Mucosa of descending colon (tissue), 3 donors: ENCODE measurements at regions not wholly inside any gene's neighbourhood (a gene's known extent, or its start where the extent isn't known, plus 50 kb on each side); places are given as distances from the start of the nearest gene placed in this dataset.

Experiments used
- ATAC-seq: fragments of 200-7000 bp; cut with Tn5 transposase; one replicate; pipeline ENCODE4 v1.9.1; 2020; ENCODE audit warnings: mild to moderate bottlenecking, moderate library complexity
- DNase-seq, 3 donors: peaks; one replicate each; pipeline ENCODE4 v3.0.0-alpha.2; 2020
- H3K36me3 ChIP-seq: fragments of 200-600 bp; one replicate; pipeline ENCODE4 v1.8.0; 2021; ENCODE audit warnings: low read depth, mild to moderate bottlenecking
- H3K4me1 ChIP-seq: fragments of 200-600 bp; one replicate; pipeline ENCODE4 v1.8.0; 2021; ENCODE audit warnings: low read depth, mild to moderate bottlenecking
- H3K4me3 ChIP-seq: fragments of 200-600 bp; one replicate; pipeline ENCODE4 v1.8.0; 2021; ENCODE audit warnings: mild to moderate bottlenecking
- H3K9me3 ChIP-seq: fragments of 200-600 bp; one replicate; pipeline ENCODE4 v1.8.0; 2021; ENCODE audit warnings: mild to moderate bottlenecking
- intact Hi-C, 2 donors: fragments of 100-400 bp; cut with DNase I in 1 of 2; cut with micrococcal nuclease in 1 of 2; formaldehyde crosslinking; loops; one replicate each; pipeline versions ENCODE4 v1.11.0 to v1.11.1; 2022; cut with DNase I, micrococcal nuclease
- TF ChIP-seq, protein P1 (sequence below): fragments of 200-600 bp; IDR thresholded peaks from one replicate; pipeline ENCODE4 v1.8.0; 2022; ENCODE audit warnings: antibody characterized with exemption, mild to moderate bottlenecking
- donor health status: DM: no; HTN: no; CAD: no; lungs with moderate emphysema.
- donor health status: DM: no; HTN: no; CAD: no.
- donor health status: DM: no; HTN: yes; CAD: no.

- ATAC-seq = no peak
- H3K4me1 ChIP-seq = no peaks in the 10 kb centered on the region
- intact Hi-C loops = no loop called here
- TF ChIP-seq, protein P1, sequence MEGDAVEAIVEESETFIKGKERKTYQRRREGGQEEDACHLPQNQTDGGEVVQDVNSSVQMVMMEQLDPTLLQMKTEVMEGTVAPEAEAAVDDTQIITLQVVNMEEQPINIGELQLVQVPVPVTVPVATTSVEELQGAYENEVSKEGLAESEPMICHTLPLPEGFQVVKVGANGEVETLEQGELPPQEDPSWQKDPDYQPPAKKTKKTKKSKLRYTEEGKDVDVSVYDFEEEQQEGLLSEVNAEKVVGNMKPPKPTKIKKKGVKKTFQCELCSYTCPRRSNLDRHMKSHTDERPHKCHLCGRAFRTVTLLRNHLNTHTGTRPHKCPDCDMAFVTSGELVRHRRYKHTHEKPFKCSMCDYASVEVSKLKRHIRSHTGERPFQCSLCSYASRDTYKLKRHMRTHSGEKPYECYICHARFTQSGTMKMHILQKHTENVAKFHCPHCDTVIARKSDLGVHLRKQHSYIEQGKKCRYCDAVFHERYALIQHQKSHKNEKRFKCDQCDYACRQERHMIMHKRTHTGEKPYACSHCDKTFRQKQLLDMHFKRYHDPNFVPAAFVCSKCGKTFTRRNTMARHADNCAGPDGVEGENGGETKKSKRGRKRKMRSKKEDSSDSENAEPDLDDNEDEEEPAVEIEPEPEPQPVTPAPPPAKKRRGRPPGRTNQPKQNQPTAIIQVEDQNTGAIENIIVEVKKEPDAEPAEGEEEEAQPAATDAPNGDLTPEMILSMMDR = no peak
- H3K9me3 ChIP-seq = no peaks in the 10 kb centered on the region
- H3K4me3 ChIP-seq = no peak overlapping the region
- no peak for DNase-seq
- no peaks in the 10 kb centered on the region for H3K36me3 ChIP-seq
Measured at GRCh38 chr17:13825526-13826040, 223.9 kb upstream of the HS3ST3A1 start.

GRCh38 chr17:13827118-13827517, 225.4 kb upstream of the HS3ST3A1 start:
- DNase-seq (no peak), ATAC-seq (no peak)
- Histone ChIP-seq H3K36me3 (no peaks in the 10 kb centered on the region), H3K9me3 (no peaks in the 10 kb centered on the region), H3K4me1 (no peaks in the 10 kb centered on the region), H3K4me3 (no peak overlapping the region)
- TF ChIP-seq, protein P1 = no peak
- intact Hi-C loops = no loop called here

- no peak for DNase-seq
- TF ChIP-seq, protein P1 = no peak
- intact Hi-C loops = no loop called here
Measured at GRCh38 chr17:13833921-13834320, 232.2 kb upstream of the HS3ST3A1 start.

GRCh38 chr17:13835151-13835550, 233.4 kb upstream of the HS3ST3A1 start:
- H3K4me1 ChIP-seq = no peaks in the 10 kb centered on the region
- TF ChIP-seq, protein P1 = no peak
- H3K4me3 ChIP-seq = no peak overlapping the region
- ATAC-seq (no peak), DNase-seq (no peak)
- H3K36me3 ChIP-seq = no peaks in the 10 kb centered on the region
- H3K9me3 ChIP-seq = no peaks in the 10 kb centered on the region
- intact Hi-C loops = no loop called here

More at GRCh38 chr17:13833921-13834320, 232.2 kb upstream of the HS3ST3A1 start:
- H3K9me3 ChIP-seq = no peaks in the 10 kb centered on the region
- H3K4me3 ChIP-seq = no peak overlapping the region
- no peaks in the 10 kb centered on the region for H3K36me3 ChIP-seq
- H3K4me1 ChIP-seq = no peaks in the 10 kb centered on the region
- no peak for ATAC-seq

- TF ChIP-seq, protein P1 = no peak
- no peak for DNase-seq
- H3K9me3 ChIP-seq = no peaks in the 10 kb centered on the region
- no peak for ATAC-seq
- H3K4me3 ChIP-seq = no peak overlapping the region
- intact Hi-C loops = no loop called here
- H3K36me3 ChIP-seq = no peaks in the 10 kb centered on the region
- no peaks in the 10 kb centered on the region for H3K4me1 ChIP-seq
Measured at GRCh38 chr17:13837417-13837816, 231.9 kb upstream of the COX10 start.

- ATAC-seq (no peak), DNase-seq (no peak)
- H3K4me1 ChIP-seq = no peaks in the 10 kb centered on the region
- no peak overlapping the region for H3K4me3 ChIP-seq
- intact Hi-C loops = no loop called here
- H3K36me3 ChIP-seq = no peaks in the 10 kb centered on the region
- TF ChIP-seq, protein P1 = no peak
- H3K9me3 ChIP-seq = no peaks in the 10 kb centered on the region
Measured at GRCh38 chr17:13840254-13840653, 229.1 kb upstream of the COX10 start.
